CD4-positive, alpha-beta T cell (primary cell): ENCODE measurements at regions not wholly inside any gene's neighbourhood (a gene's known extent, or its start where the extent isn't known, plus 50 kb on each side); places are given as distances from the start of the nearest gene placed in this dataset.

Source experiments
- ATAC-seq: fragments of 200-7000 bp; cut with Tn5 transposase; one replicate; pipeline ENCODE4 v1.10.0; 2022; ENCODE audit warnings: mild to moderate bottlenecking; ENCODE audit not compliant: poor library complexity
- CTCF ChIA-PET: fragments of 350-600 bp; sonication (Branson Sonifier 250); formaldehyde crosslinking; loops from one replicate; lab custom pipeline; 2021; ENCODE audit warnings: antibody characterized with exemption, inconsistent platforms; lab: Charles Lee
- POLR2A ChIA-PET: fragments of 350-600 bp; sonication (Branson Sonifier 250); formaldehyde crosslinking; loops from one replicate; lab custom pipeline; 2021; ENCODE audit warnings: antibody characterized with exemption, inconsistent platforms; lab: Charles Lee
- DNase-seq, 14 experiments: peaks; one replicate each; pipeline ENCODE4 v3.0.0-alpha.2; 2013 to 2020; ENCODE audit warnings: mixed read lengths in 2 of 14
- H3K27ac ChIP-seq, 2 donors: one replicate each; pipeline versions ENCODE4 v1.5.1 to v1.7.0; 2013; ENCODE audit warnings: low read length in 2 of 2, low read depth in 1 of 2, mild to moderate bottlenecking in 1 of 2
- H3K27me3 ChIP-seq, 2 experiments: 1 replicate in 1 of 2; 2 replicates in 1 of 2; pipeline versions ENCODE4 v1.6.1 to v1.7.0; 2013; ENCODE audit warnings: low read length in 2 of 2, control low read depth in 1 of 2, mild to moderate bottlenecking in 1 of 2, moderate library complexity in 1 of 2; ENCODE audit not compliant: insufficient read depth in 2 of 2, control insufficient read depth in 1 of 2
- H3K36me3 ChIP-seq: one replicate; pipeline ENCODE4 v1.6.1; 2013; ENCODE audit warnings: low read length, control low read depth; ENCODE audit not compliant: insufficient read depth
- H3K4me1 ChIP-seq: one replicate; pipeline ENCODE4 v1.6.1; 2013; ENCODE audit warnings: low read length, control low read depth; ENCODE audit not compliant: insufficient read depth
- H3K4me3 ChIP-seq: one replicate; pipeline ENCODE4 v1.5.1; 2013; ENCODE audit warnings: mild to moderate bottlenecking, low read length, moderate library complexity
- H3K9me3 ChIP-seq, 2 experiments: 1 replicate in 1 of 2; 2 replicates in 1 of 2; pipeline versions ENCODE4 v1.6.1 to v1.7.0; 2013; ENCODE audit warnings: low read length in 2 of 2, mild to moderate bottlenecking in 2 of 2, control low read depth in 1 of 2, moderate library complexity in 1 of 2; ENCODE audit not compliant: control insufficient read depth in 1 of 2, insufficient read depth in 1 of 2
- H3K27ac Mint-ChIP-seq: one replicate; pipeline ENCODE4 v1.8.0; 2020; ENCODE audit warnings: mixed read lengths
- H3K27me3 Mint-ChIP-seq: one replicate; pipeline ENCODE4 v1.8.0; 2021; ENCODE audit warnings: mixed read lengths
- H3K36me3 Mint-ChIP-seq: one replicate; pipeline ENCODE4 v1.8.0; 2021; ENCODE audit warnings: low read depth, mixed read lengths
- H3K4me1 Mint-ChIP-seq: one replicate; pipeline ENCODE4 v1.8.0; 2021; ENCODE audit warnings: low read depth, mixed read lengths
- H3K4me3 Mint-ChIP-seq: one replicate; pipeline ENCODE4 v1.8.0; 2020; ENCODE audit warnings: mild to moderate bottlenecking, mixed read lengths
- H3K9me3 Mint-ChIP-seq: one replicate; pipeline ENCODE4 v1.8.0; 2020; ENCODE audit warnings: mixed read lengths
- CTCF ChIP-seq: fragments of 200-600 bp; IDR thresholded peaks from one replicate; pipeline ENCODE4 v1.8.0; 2022; ENCODE audit warnings: antibody characterized with exemption, mild to moderate bottlenecking
- intact Hi-C, 2 experiments: fragments of 100-400 bp; cut with DNase I in 1 of 2; cut with micrococcal nuclease in 1 of 2; formaldehyde crosslinking; loops; one replicate each; pipeline versions ENCODE4 v1.15.1 to v1.9.0; 2023 to 2025; cut with DNase I, micrococcal nuclease

GRCh38 chr10:111871458-111871857 lies 312.1 kb downstream of the GPAM start:
- ATAC-seq, result no peak
- ChIA-PET CTCF (no interaction called here), POLR2A (no interaction called here)
- H3K9me3 ChIP-seq, result peaks cover 0 to 5% of the 10 kb centered on the region in 2 experiments
- no peaks in the 10 kb centered on the region for H3K27me3 Mint-ChIP-seq
- DNase-seq, result no peak
- no peak overlapping the region for H3K27ac Mint-ChIP-seq
- no peak for TF ChIP-seq CTCF
- no peaks in the 10 kb centered on the region for H3K9me3 Mint-ChIP-seq
- no peak overlapping the region for H3K4me3 Mint-ChIP-seq
- H3K36me3 ChIP-seq, result no peaks in the 10 kb centered on the region
- no peaks in the 10 kb centered on the region for H3K4me1 Mint-ChIP-seq
- intact Hi-C loops, result no loop called here
- no peak overlapping the region for H3K27ac ChIP-seq
- H3K36me3 Mint-ChIP-seq, result no peaks in the 10 kb centered on the region
- H3K27me3 ChIP-seq, result no peaks in the 10 kb centered on the region
- H3K4me1 ChIP-seq, result no peaks in the 10 kb centered on the region
- H3K4me3 ChIP-seq, result no peak overlapping the region

GRCh38 chr10:111872591-111872990 lies 311.0 kb downstream of the GPAM start:
- Mint-ChIP-seq H3K27me3 (no peaks in the 10 kb centered on the region), H3K9me3 (no peaks in the 10 kb centered on the region), H3K27ac (no peak overlapping the region), H3K36me3 (no peaks in the 10 kb centered on the region), H3K4me3 (no peak overlapping the region), H3K4me1 (no peaks in the 10 kb centered on the region)
- Histone ChIP-seq H3K4me1 (no peaks in the 10 kb centered on the region), H3K36me3 (no peaks in the 10 kb centered on the region), H3K9me3 (peaks cover 0 to 5% of the 10 kb centered on the region in 2 experiments), H3K4me3 (no peak overlapping the region), H3K27me3 (no peaks in the 10 kb centered on the region), H3K27ac (no peak overlapping the region)
- CTCF ChIA-PET, result no interaction called here
- TF ChIP-seq CTCF, result no peak
- intact Hi-C loops, result no loop called here
- POLR2A ChIA-PET, result no interaction called here
- DNase-seq, result no peak
- ATAC-seq, result no peak

- ATAC-seq (no peak), DNase-seq (no peak)
- Mint-ChIP-seq H3K36me3 (no peaks in the 10 kb centered on the region), H3K27me3 (no peaks in the 10 kb centered on the region), H3K4me3 (no peak overlapping the region), H3K4me1 (no peaks in the 10 kb centered on the region), H3K27ac (no peak overlapping the region), H3K9me3 (peaks cover 3% of the 10 kb centered on the region)
- H3K4me3 ChIP-seq, result no peak overlapping the region
- H3K4me1 ChIP-seq, result no peaks in the 10 kb centered on the region
- CTCF ChIA-PET, result no interaction called here
- TF ChIP-seq CTCF, result no peak
- no peaks in the 10 kb centered on the region for H3K27me3 ChIP-seq
- POLR2A ChIA-PET, result no interaction called here
- peaks cover 0 to 5% of the 10 kb centered on the region in 2 experiments for H3K9me3 ChIP-seq
- intact Hi-C loops, result no loop called here
- no peaks in the 10 kb centered on the region for H3K36me3 ChIP-seq
- no peak overlapping the region for H3K27ac ChIP-seq
Measured at GRCh38 chr10:111873041-111873440, 310.5 kb downstream of the GPAM start.
